ENCODE measurements at regions not wholly inside any gene's neighbourhood (a gene's known extent, or its start where the extent isn't known, plus 50 kb on each side); places are given as distances from the start of the nearest gene placed in this dataset.

DNA sequence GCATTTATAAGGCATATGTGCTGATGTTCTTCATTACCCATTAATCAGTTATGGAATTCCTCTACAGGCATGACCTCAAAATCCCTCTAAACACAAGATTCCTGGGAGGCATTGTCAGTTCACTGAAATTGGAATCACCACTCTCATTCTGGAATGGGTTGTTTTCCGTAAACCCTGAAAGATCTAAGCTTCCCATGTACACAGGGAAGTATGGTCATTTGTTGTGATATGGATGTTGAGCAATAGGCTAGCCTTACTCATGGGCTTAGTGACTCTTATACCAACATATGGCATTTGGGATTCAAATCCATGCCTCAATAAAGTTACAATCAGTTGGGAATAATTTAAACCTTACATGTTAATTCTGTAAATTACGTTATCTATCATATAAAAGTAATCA lies 258.0 kb downstream of the XPNPEP1 start:
- TF ChIP-seq EZH2 (IDR thresholded peaks at IDR 0.05; ENCODE audit: low read depth, unreplicated experiment): no peak
- TF ChIP-seq CREB1 (CRISPR knock-in tag; IDR thresholded peaks at IDR 0.05; ENCODE audit: low read depth): no peak
- TF ChIP-seq POLR2AphosphoS5 (IDR thresholded peaks at IDR 0.05; ENCODE audit: low read depth): no peak
- TF ChIP-seq NANOG (IDR thresholded peaks at IDR 0.05; ENCODE audit: borderline replicate concordance): no peak

Measured in GM23338 (cell line).